HepG2 (cell line): ENCODE measurements at regions not wholly inside any gene's neighbourhood (a gene's known extent, or its start where the extent isn't known, plus 50 kb on each side); places are given as distances from the start of the nearest gene placed in this dataset.

Experiments used
- ATAC-seq: fragments of 200-7000 bp; cut with Tn5 transposase; 3 replicates; pipeline ENCODE4 v1.9.1; 2020; ENCODE audit warnings: mild to moderate bottlenecking, moderate library complexity
- BruUV-seq: library from RNA; stranded (reverse); fragments of 400-500 nt; replicated peaks from 2 replicates; lab custom pipeline; 2021; lab: Mats Ljungman, UMichigan
- CTCF ChIA-PET: fragments of 300-600 bp; formaldehyde crosslinking; extraction: SDS; loops from one replicate; lab custom pipeline; 2021; ENCODE audit warnings: low total read pairs, inconsistent platforms, low intra/inter-chr PET ratio; lab: Yijun Ruan, JAX
- POLR2A ChIA-PET: fragments of 350-600 bp; sonication (Branson Sonifier 250); formaldehyde crosslinking; loops from one replicate; lab custom pipeline; 2020; ENCODE audit warnings: antibody characterized with exemption, inconsistent platforms; lab: Yijun Ruan, JAX
- DNase-seq: peaks from one replicate; pipeline ENCODE4 v3.0.0-alpha.2; 2015; ENCODE audit warnings: low spot score
- FAIRE-seq: peaks from 3 replicates; lab custom pipeline; 2011; peaks lifted over from hg19 to GRCh38; lab: Jason Lieb, UNC
- H2AFZ ChIP-seq: one replicate; pipeline ENCODE4 v1.6.1; 2011; ENCODE audit warnings: low read length, inconsistent platforms
- H3K27ac ChIP-seq: fragments of 300-600 bp; 3 replicates; pipeline ENCODE4 v1.8.0; 2011; ENCODE audit warnings: mixed run types, mild to moderate bottlenecking, mixed read lengths, low read length, inconsistent platforms; ENCODE audit not compliant: insufficient read depth; ENCODE audit errors: extremely low read length
- H3K27me3 ChIP-seq, 2 experiments: fragments of 200-600 bp in 1 of 2; 2 replicates in 1 of 2; 3 replicates in 1 of 2; pipeline versions ENCODE4 v1.6.0 to v1.8.0; 2011; ENCODE audit warnings: low read length in 2 of 2, mild to moderate bottlenecking in 2 of 2, moderate library complexity in 2 of 2, inconsistent platforms in 1 of 2; ENCODE audit not compliant: insufficient read depth in 2 of 2, control insufficient read depth in 1 of 2
- H3K36me3 ChIP-seq, 2 experiments: fragments of 200-600 bp in 1 of 2; replicated peaks in 1 of 2; 2 replicates in 1 of 2; 3 replicates in 1 of 2; pipeline versions ENCODE4 v1.5.1 to v1.8.0; 2011; ENCODE audit warnings: low read length in 2 of 2, inconsistent platforms in 1 of 2; ENCODE audit not compliant: insufficient read depth in 2 of 2, control insufficient read depth in 1 of 2
- H3K4me1 ChIP-seq: 2 replicates; pipeline ENCODE4 v1.5.1; 2012; ENCODE audit warnings: low read length, inconsistent platforms; ENCODE audit not compliant: insufficient read depth
- H3K4me2 ChIP-seq: 2 replicates; pipeline ENCODE4 v1.6.0; 2011; ENCODE audit warnings: low read depth, low read length, inconsistent platforms
- H3K4me3 ChIP-seq, 3 experiments: fragments of 200-600 bp in 1 of 3; sonication (generic), shearing (Covaris generic) in 1 of 3; replicated peaks in 1 of 3; 2 replicates each; pipeline ENCODE4 v1.5.1; 2011 to 2016; ENCODE audit warnings: low read length in 3 of 3, inconsistent platforms in 2 of 3, low read depth in 2 of 3, mild to moderate bottlenecking in 2 of 3, control low read depth in 1 of 3, mixed read lengths in 1 of 3; ENCODE audit not compliant: insufficient read depth in 1 of 3
- H3K79me2 ChIP-seq: one replicate; pipeline ENCODE4 v1.6.1; 2011; ENCODE audit warnings: low read length, inconsistent platforms; ENCODE audit not compliant: insufficient read depth
- H3K9ac ChIP-seq: 2 replicates; pipeline ENCODE4 v1.6.0; 2011; ENCODE audit warnings: mild to moderate bottlenecking, low read depth, low read length, inconsistent platforms; ENCODE audit not compliant: insufficient read depth
- H3K9me3 ChIP-seq: 2 replicates; pipeline ENCODE4 v1.5.1; 2012; ENCODE audit warnings: mild to moderate bottlenecking, low read length
- H4K20me1 ChIP-seq: 2 replicates; pipeline ENCODE4 v1.6.0; 2011; ENCODE audit warnings: inconsistent platforms, mild to moderate bottlenecking, low read length, moderate library complexity; ENCODE audit not compliant: insufficient read depth
- CBFB ChIP-seq: sonication (generic); formaldehyde crosslinking; IDR thresholded peaks from 2 replicates; pipeline ENCODE4 v1.4.0; 2020; ENCODE audit warnings: missing genetic modification reagents
- EEA1 ChIP-seq: sonication (generic); formaldehyde crosslinking; IDR thresholded peaks from 2 replicates; pipeline ENCODE4 v1.5.1; 2020; ENCODE audit warnings: mild to moderate bottlenecking, missing genetic modification reagents, borderline replicate concordance
- EP300 ChIP-seq, 3 experiments: sonication (generic) in 1 of 3; formaldehyde crosslinking in 1 of 3; IDR thresholded peaks; 2 replicates each; pipeline versions ENCODE4 v1.5.1 to v1.6.1; 2011 to 2020; ENCODE audit warnings: low read depth in 2 of 3, low read length in 2 of 3, borderline replicate concordance in 1 of 3, improper control_type of control experiment in 1 of 3, mild to moderate bottlenecking in 1 of 3, missing genetic modification reagents in 1 of 3, moderate library complexity in 1 of 3
- FOSL1 ChIP-seq: sonication (generic); formaldehyde crosslinking; IDR thresholded peaks from 2 replicates; pipeline ENCODE4 v1.9.0; 2021; ENCODE audit warnings: missing genetic modification reagents, borderline replicate concordance
- GFI1 ChIP-seq: sonication (generic); formaldehyde crosslinking; IDR thresholded peaks from 2 replicates; pipeline ENCODE4 v1.5.0; 2020; ENCODE audit warnings: missing genetic modification reagents, mild to moderate bottlenecking, borderline replicate concordance
- HDAC2 ChIP-seq: sonication (generic); formaldehyde crosslinking; IDR thresholded peaks from 2 replicates; pipeline ENCODE4 v1.4.0; 2020; ENCODE audit warnings: missing genetic modification reagents
- HMGA1 ChIP-seq: sonication (generic); formaldehyde crosslinking; conservative IDR thresholded peaks from 2 replicates; pipeline ENCODE4 v1.4.0; 2020; ENCODE audit warnings: missing genetic modification reagents
- JARID2 ChIP-seq: sonication (generic); formaldehyde crosslinking; IDR thresholded peaks from 2 replicates; pipeline ENCODE4 v1.8.1; 2023; ENCODE audit warnings: missing genetic modification reagents, inconsistent platforms; ENCODE audit not compliant: insufficient replicate concordance
- LCORL ChIP-seq, 2 experiments: fragments of 450-650 bp in 1 of 2; sonication (generic) in 1 of 2; formaldehyde crosslinking in 1 of 2; IDR thresholded peaks; 2 replicates each; pipeline versions ENCODE4 v1.5.0 to v1.6.1; 2017 to 2020; ENCODE audit warnings: antibody characterized with exemption in 1 of 2, missing genetic modification reagents in 1 of 2
- MAX ChIP-seq: IDR thresholded peaks from 2 replicates; pipeline ENCODE4 v1.6.1; 2012; ENCODE audit warnings: inconsistent platforms
- RELA ChIP-seq: sonication (generic); formaldehyde crosslinking; IDR thresholded peaks from 2 replicates; pipeline ENCODE4 v1.4.0; 2020; ENCODE audit warnings: missing genetic modification reagents
- SKI ChIP-seq: fragments of 450-650 bp; IDR thresholded peaks from one replicate; pipeline ENCODE4 v1.6.1; 2018; ENCODE audit warnings: mild to moderate bottlenecking; ENCODE audit not compliant: partially characterized antibody
- ZNF564 ChIP-seq: sonication (generic); formaldehyde crosslinking; IDR thresholded peaks from 2 replicates; pipeline ENCODE4 v1.8.1; 2023; ENCODE audit warnings: mild to moderate bottlenecking, missing genetic modification reagents
- WGBS: methylation state at CpG from one replicate; pipeline ENCODE4 v1.1.6; 2017; ENCODE audit warnings: low lambda C conversion rate; 5-methylcytosine and 5-hydroxymethylcytosine counted together
- in situ Hi-C: cut with HindIII; loops from 2 replicates; pipeline ENCODE4 v1.10.0; 2017; ENCODE audit warnings: low pct_unique_long_range_greater_than_20kb; ENCODE audit not compliant: extremely low pct_ligation_motif_present
- intact Hi-C: fragments of 100-400 bp; cut with micrococcal nuclease; formaldehyde crosslinking; loops from one replicate; pipeline ENCODE4 v1.10.0; 2022; ENCODE audit not compliant: unreplicated experiment

GRCh38 chr18:1052301-1052700 lies 147.6 kb downstream of the ADCYAP1 start:
- Histone ChIP-seq H3K9me3 (peaks cover 6% of the 10 kb centered on the region), H3K79me2 (no peaks in the 10 kb centered on the region), H3K4me3 (no peak overlapping the region), H3K4me1 (no peaks in the 10 kb centered on the region), H4K20me1 (no peaks in the 10 kb centered on the region), H3K4me2 (no peak overlapping the region), H2AFZ (no peak overlapping the region), H3K9ac (no peak overlapping the region), H3K36me3 (no peaks in the 10 kb centered on the region), H3K27ac (no peak overlapping the region), H3K27me3 (no peaks in the 10 kb centered on the region)
- no peak for TF ChIP-seq GFI1
- no peak for TF ChIP-seq RELA
- TF ChIP-seq SKI = no peak
- TF ChIP-seq HDAC2 = no peak
- TF ChIP-seq FOSL1 (CRISPR knock-in tag) = no peak
- TF ChIP-seq LCORL (IDR thresholded peaks at IDR 0.05) = no peak
- TF ChIP-seq LCORL (CRISPR knock-in tag; IDR thresholded peaks at IDR 0.05) = no peak
- no peak for TF ChIP-seq EEA1
- TF ChIP-seq HMGA1 (CRISPR knock-in tag) = no peak
- POLR2A ChIA-PET = no interaction called here
- in situ Hi-C loops = no loop called here
- intact Hi-C loops = no loop called here
- FAIRE-seq (no peak), DNase-seq (no peak), ATAC-seq (no peak)
- CTCF ChIA-PET = no interaction called here
- no TSS peak for BruUV-seq

GRCh38 chr18:1053331-1054315 lies 149.0 kb downstream of the ADCYAP1 start:
- Histone ChIP-seq H3K9ac (no peak overlapping the region), H3K4me2 (no peak overlapping the region), H3K4me3 (no peak overlapping the region), H3K9me3 (peaks cover 6% of the 10 kb centered on the region), H3K27me3 (no peaks in the 10 kb centered on the region), H3K36me3 (no peaks in the 10 kb centered on the region), H2AFZ (no peak overlapping the region), H3K27ac (no peak overlapping the region), H3K4me1 (no peaks in the 10 kb centered on the region), H3K79me2 (no peaks in the 10 kb centered on the region), H4K20me1 (no peaks in the 10 kb centered on the region)
- no TSS peak for BruUV-seq
- TF ChIP-seq MAX = no peak
- TF ChIP-seq JARID2 (CRISPR knock-in tag) = no peak
- TF ChIP-seq CBFB (CRISPR knock-in tag) = no peak
- TF ChIP-seq ZNF564 (CRISPR knock-in tag) = no peak
- no peak for TF ChIP-seq EP300 (IDR thresholded peaks at IDR 0.05; ENCODE audit: low read depth in 2 of 2, low read length in 2 of 2)
- TF ChIP-seq EP300 (CRISPR knock-in tag; IDR thresholded peaks at IDR 0.05; ENCODE audit: borderline replicate concordance) = no peak
- POLR2A ChIA-PET = no interaction called here
- FAIRE-seq = no peak
- 2% methylated on average over 5 of the region's 5 CpGs for WGBS
- ATAC-seq = no peak
- CTCF ChIA-PET = no interaction called here
- no peak for DNase-seq
- in situ Hi-C loops (no loop called here), intact Hi-C loops (no loop called here)
